Esophagus squamous epithelium (tissue), 5 donors: ENCODE measurements at regions not wholly inside any gene's neighbourhood (a gene's known extent, or its start where the extent isn't known, plus 50 kb on each side); places are given as distances from the start of the nearest gene placed in this dataset.

Experiments
- DNase-seq: peaks from one replicate; lab custom pipeline; 2025; lab: John Stamatoyannopoulos, UW
- H3K27ac ChIP-seq, 4 donors: fragments of 200-600 bp; sonication (generic); one replicate each; pipeline ENCODE4 v1.5.1; 2016 to 2019; ENCODE audit warnings: mild to moderate bottlenecking in 1 of 4
- H3K27me3 ChIP-seq, 4 donors: fragments of 200-600 bp; sonication (generic); 1 replicate in 3 of 4; 2 replicates in 1 of 4; pipeline versions ENCODE4 v1.5.1 to v1.6.0; 2017 to 2021; ENCODE audit warnings: antibody characterized with exemption in 1 of 4
- H3K36me3 ChIP-seq, 3 donors: fragments of 200-600 bp; sonication (generic); one replicate each; pipeline ENCODE4 v1.5.1; 2016 to 2019
- H3K4me1 ChIP-seq, 3 donors: fragments of 200-600 bp; sonication (generic); one replicate each; pipeline ENCODE4 v1.5.1; 2017 to 2019
- H3K4me3 ChIP-seq, 4 donors: fragments of 200-600 bp; sonication (generic); 1 replicate in 3 of 4; 2 replicates in 1 of 4; pipeline ENCODE4 v1.5.1; 2016 to 2019; ENCODE audit warnings: mild to moderate bottlenecking in 2 of 4, moderate library complexity in 1 of 4
- H3K9me3 ChIP-seq, 3 donors: fragments of 200-600 bp; sonication (generic); one replicate each; pipeline ENCODE4 v1.5.1; 2016 to 2019
- CTCF ChIP-seq, 6 experiments: fragments of 450-650 bp in 4 of 6; fragments of 200-600 bp in 2 of 6; sonication (generic) in 2 of 6; IDR thresholded peaks; one replicate each; pipeline ENCODE4 v1.5.1; 2016 to 2019; ENCODE audit warnings: antibody characterized with exemption in 6 of 6, mild to moderate bottlenecking in 4 of 6, moderate library complexity in 4 of 6
- POLR2A ChIP-seq, 4 donors: fragments of 450-650 bp; IDR thresholded peaks; one replicate each; pipeline ENCODE4 v1.6.1; 2017; ENCODE audit warnings: antibody characterized with exemption in 4 of 4, mild to moderate bottlenecking in 4 of 4, moderate library complexity in 3 of 4
- WGBS, 2 donors: methylation state at CpG; one replicate each; pipeline ENCODE4 v1.1.5; 2018; 5-methylcytosine and 5-hydroxymethylcytosine counted together
- intact Hi-C: fragments of 100-400 bp; cut with DNase I; formaldehyde crosslinking; loops from one replicate; pipeline ENCODE4 v1.15.0; 2022
- donor health status: DM: yes; HTN: yes; CAD: no.

- H3K27me3 ChIP-seq = no peaks in the 10 kb centered on the region
- no peak overlapping the region for H3K27ac ChIP-seq
- DNase-seq = no peak
- 47 to 57% methylated on average over 2 of the region's 2 CpGs for WGBS, 2 donors
- H3K36me3 ChIP-seq = no peaks in the 10 kb centered on the region
- TF ChIP-seq CTCF (IDR thresholded peaks at IDR 0.05) = no peak
- no peak for TF ChIP-seq POLR2A (IDR thresholded peaks at IDR 0.05)
- no peak overlapping the region for H3K4me3 ChIP-seq
- intact Hi-C loops = no loop called here
- peaks cover 0 to 6% (median 5%) of the 10 kb centered on the region in 3 donors for H3K9me3 ChIP-seq
- no peaks in the 10 kb centered on the region for H3K4me1 ChIP-seq
Measured at GRCh38 chr1:73910062-73910461, 287.9 kb downstream of the LRRIQ3 start.

GRCh38 chr1:73909043-73909562 lies 288.9 kb downstream of the LRRIQ3 start:
- Histone ChIP-seq H3K4me3 (no peak overlapping the region), H3K9me3 (peaks cover 0 to 6% (median 5%) of the 10 kb centered on the region in 3 donors), H3K36me3 (no peaks in the 10 kb centered on the region), H3K27me3 (no peaks in the 10 kb centered on the region), H3K4me1 (no peaks in the 10 kb centered on the region), H3K27ac (no peak overlapping the region)
- DNase-seq = no peak
- WGBS, 2 donors = 63 to 68% methylated on average over 2 of the region's 2 CpGs
- intact Hi-C loops = no loop called here
- TF ChIP-seq CTCF (IDR thresholded peaks at IDR 0.05) = no peak
- no peak for TF ChIP-seq POLR2A (IDR thresholded peaks at IDR 0.05)

GRCh38 chr1:73907051-73907450 lies 290.9 kb downstream of the LRRIQ3 start:
- Histone ChIP-seq H3K9me3 (no peaks in the 10 kb centered on the region), H3K27ac (no peak overlapping the region), H3K4me1 (no peaks in the 10 kb centered on the region), H3K27me3 (no peaks in the 10 kb centered on the region), H3K36me3 (no peaks in the 10 kb centered on the region), H3K4me3 (no peak overlapping the region)
- WGBS, 2 donors = 25 to 38% methylated on average over 1 of the region's 1 CpG
- no peak for DNase-seq
- intact Hi-C loops = no loop called here
- TF ChIP-seq CTCF (IDR thresholded peaks at IDR 0.05) (no peak), POLR2A (IDR thresholded peaks at IDR 0.05) (no peak)

- no peaks in the 10 kb centered on the region for H3K9me3 ChIP-seq
- H3K36me3 ChIP-seq = no peaks in the 10 kb centered on the region
- intact Hi-C loops = no loop called here
- H3K4me1 ChIP-seq = no peaks in the 10 kb centered on the region
- DNase-seq = no peak
- no peaks in the 10 kb centered on the region for H3K27me3 ChIP-seq
- no peak overlapping the region for H3K27ac ChIP-seq
- TF ChIP-seq CTCF (IDR thresholded peaks at IDR 0.05) = no peak
- no peak for TF ChIP-seq POLR2A (IDR thresholded peaks at IDR 0.05)
- WGBS, 2 donors = 74 to 81% methylated on average over 3 of the region's 3 CpGs
- H3K4me3 ChIP-seq = no peak overlapping the region
Measured at GRCh38 chr1:73903092-73903491, 294.9 kb downstream of the LRRIQ3 start.

GRCh38 chr1:73901738-73902137 lies 296.2 kb downstream of the LRRIQ3 start:
- intact Hi-C loops = no loop called here
- Histone ChIP-seq H3K4me3 (no peak overlapping the region), H3K4me1 (no peaks in the 10 kb centered on the region), H3K9me3 (no peaks in the 10 kb centered on the region), H3K27ac (no peak overlapping the region), H3K36me3 (no peaks in the 10 kb centered on the region), H3K27me3 (no peaks in the 10 kb centered on the region)
- no peak for DNase-seq
- no peak for TF ChIP-seq CTCF (IDR thresholded peaks at IDR 0.05)
- no peak for TF ChIP-seq POLR2A (IDR thresholded peaks at IDR 0.05)
- WGBS, 2 donors = 47 to 52% methylated on average over 5 of the region's 5 CpGs
